A673 (cell line): ENCODE measurements at regions not wholly inside any gene's neighbourhood (a gene's known extent, or its start where the extent isn't known, plus 50 kb on each side); places are given as distances from the start of the nearest gene placed in this dataset.

Source experiments
- BruUV-seq: library from RNA; stranded (reverse); fragments of 400-500 nt; replicated peaks from 2 replicates; lab custom pipeline; 2021; lab: Mats Ljungman, UMichigan
- CTCF ChIA-PET: fragments of 300-600 bp; sonication (Branson Sonifier 250); formaldehyde crosslinking; loops from one replicate; lab custom pipeline; 2022; ENCODE audit warnings: antibody characterized with exemption; lab: Charles Lee
- POLR2A ChIA-PET: fragments of 300-600 bp; sonication (Branson Sonifier 250); formaldehyde crosslinking; loops from one replicate; lab custom pipeline; 2022; ENCODE audit warnings: antibody characterized with exemption; ENCODE audit not compliant: low non-redundant PET; lab: Charles Lee
- DNase-seq: peaks from one replicate; pipeline ENCODE4 v3.0.0-alpha.2; 2015; ENCODE audit warnings: low spot score
- H3K27ac ChIP-seq: fragments of 200-600 bp; sonication (generic); 2 replicates; pipeline ENCODE4 v1.5.1; 2016; ENCODE audit warnings: mixed run types, low read depth, mild to moderate bottlenecking, mixed read lengths, antibody characterized with exemption, low read length; ENCODE audit not compliant: poor library complexity, severe bottlenecking
- H3K27me3 ChIP-seq: fragments of 200-600 bp; sonication (generic); replicated peaks from 2 replicates; pipeline ENCODE4 v1.6.1; 2017; ENCODE audit warnings: mixed run types, low read depth, mild to moderate bottlenecking, mixed read lengths, antibody characterized with exemption, low read length; ENCODE audit not compliant: insufficient read depth, poor library complexity
- H3K36me3 ChIP-seq: fragments of 200-600 bp; sonication (generic); 2 replicates; pipeline ENCODE4 v1.6.1; 2016; ENCODE audit warnings: mixed run types, mild to moderate bottlenecking, mixed read lengths, antibody characterized with exemption, low read length; ENCODE audit not compliant: insufficient read depth, poor library complexity, severe bottlenecking
- H3K4me1 ChIP-seq: fragments of 200-600 bp; sonication (generic); 2 replicates; pipeline ENCODE4 v1.6.1; 2017; ENCODE audit warnings: mixed run types, mild to moderate bottlenecking, mixed read lengths, antibody characterized with exemption, low read length; ENCODE audit not compliant: insufficient read depth, poor library complexity, severe bottlenecking
- H3K4me3 ChIP-seq: fragments of 200-600 bp; sonication (generic); 2 replicates; pipeline ENCODE4 v1.5.1; 2016; ENCODE audit warnings: low read depth, mixed run types, mild to moderate bottlenecking, mixed read lengths, low read length; ENCODE audit not compliant: poor library complexity, severe bottlenecking
- H3K9me3 ChIP-seq: fragments of 200-600 bp; sonication (generic); 2 replicates; pipeline ENCODE4 v1.6.1; 2016; ENCODE audit warnings: mixed run types, low read depth, mild to moderate bottlenecking, mixed read lengths, antibody characterized with exemption, low read length; ENCODE audit not compliant: poor library complexity, severe bottlenecking
- EZH2 ChIP-seq: fragments of 200-600 bp; sonication (generic); IDR thresholded peaks from 2 replicates; pipeline ENCODE4 v1.6.1; 2017; ENCODE audit warnings: borderline replicate concordance, low read depth, mild to moderate bottlenecking, mixed read lengths, antibody characterized with exemption, low read length; ENCODE audit not compliant: poor library complexity, severe bottlenecking
- intact Hi-C: fragments of 100-400 bp; cut with micrococcal nuclease; formaldehyde crosslinking; loops from one replicate; pipeline ENCODE4 v1.10.0; 2022; ENCODE audit not compliant: unreplicated experiment
- TF ChIP-seq, protein P1 (sequence below): fragments of 300-800, 200-600 bp; sonication (generic); conservative IDR thresholded peaks from 2 replicates; pipeline ENCODE4 v1.5.1; 2017; ENCODE audit warnings: low read depth, mild to moderate bottlenecking, antibody characterized with exemption, low read length, moderate library complexity, mixed read lengths

DNA sequence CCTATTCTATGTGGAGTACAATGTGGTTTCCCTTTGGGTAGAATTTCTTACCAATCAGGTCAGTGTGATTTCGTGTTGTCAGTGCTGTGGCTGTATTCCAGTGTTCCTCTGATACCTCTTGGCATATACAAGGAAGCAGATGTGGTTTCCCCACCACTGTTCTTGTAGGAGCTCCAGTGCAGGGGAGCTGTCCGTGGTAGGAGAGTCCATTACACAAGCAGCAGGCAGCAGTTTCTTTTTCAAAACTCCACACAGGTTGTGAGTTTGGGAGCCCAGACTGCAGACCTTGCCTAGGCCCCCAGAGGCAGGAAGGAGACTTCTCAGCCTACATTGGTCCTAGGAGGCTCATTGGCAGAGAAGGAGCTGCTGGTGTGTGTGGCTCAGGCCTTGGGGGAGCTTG lies 452.8 kb downstream of the AACS start:
- no peaks in the 10 kb centered on the region for H3K27me3 ChIP-seq

DNA sequence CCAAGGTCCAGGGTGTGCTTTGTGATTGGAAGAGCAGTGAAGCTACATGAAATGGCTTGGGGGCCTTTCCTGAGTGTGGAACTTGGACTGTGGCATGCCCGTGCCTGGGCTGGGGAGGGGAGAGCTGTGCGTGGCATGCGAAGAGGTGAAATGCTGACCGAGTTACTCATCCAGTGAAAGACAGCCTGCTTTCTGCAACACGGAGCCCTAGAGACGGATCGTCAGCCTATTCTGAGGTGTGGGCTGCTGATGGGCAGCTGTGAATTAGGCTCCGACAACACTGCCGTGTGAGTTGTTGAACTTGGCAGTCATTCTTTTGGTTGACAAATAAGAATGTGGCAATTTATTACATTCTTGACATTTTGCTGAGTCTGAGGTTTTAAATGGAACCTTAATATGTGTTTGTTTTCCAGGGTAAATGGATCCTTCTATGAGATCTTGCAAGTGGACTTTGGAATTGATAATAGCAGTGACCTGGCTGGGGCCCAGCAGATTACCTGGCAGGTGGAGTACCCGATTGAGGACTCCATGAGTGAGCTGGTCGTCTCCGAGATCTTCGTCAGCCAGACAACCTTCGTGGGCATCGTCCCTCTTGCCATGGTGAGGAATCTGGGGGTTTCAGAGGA lies 453.9 kb downstream of the AACS start:
- Histone ChIP-seq H3K4me1 (no peaks in the 10 kb centered on the region), H3K9me3 (no peaks in the 10 kb centered on the region), H3K36me3 (no peaks in the 10 kb centered on the region), H3K27ac (no peak overlapping the region), H3K27me3 (no peaks in the 10 kb centered on the region), H3K4me3 (no peak overlapping the region)
- intact Hi-C loops: no loop called here
- BruUV-seq: no TSS peak
- POLR2A ChIA-PET: no interaction called here
- TF ChIP-seq EZH2: no peak
- TF ChIP-seq, protein P1, sequence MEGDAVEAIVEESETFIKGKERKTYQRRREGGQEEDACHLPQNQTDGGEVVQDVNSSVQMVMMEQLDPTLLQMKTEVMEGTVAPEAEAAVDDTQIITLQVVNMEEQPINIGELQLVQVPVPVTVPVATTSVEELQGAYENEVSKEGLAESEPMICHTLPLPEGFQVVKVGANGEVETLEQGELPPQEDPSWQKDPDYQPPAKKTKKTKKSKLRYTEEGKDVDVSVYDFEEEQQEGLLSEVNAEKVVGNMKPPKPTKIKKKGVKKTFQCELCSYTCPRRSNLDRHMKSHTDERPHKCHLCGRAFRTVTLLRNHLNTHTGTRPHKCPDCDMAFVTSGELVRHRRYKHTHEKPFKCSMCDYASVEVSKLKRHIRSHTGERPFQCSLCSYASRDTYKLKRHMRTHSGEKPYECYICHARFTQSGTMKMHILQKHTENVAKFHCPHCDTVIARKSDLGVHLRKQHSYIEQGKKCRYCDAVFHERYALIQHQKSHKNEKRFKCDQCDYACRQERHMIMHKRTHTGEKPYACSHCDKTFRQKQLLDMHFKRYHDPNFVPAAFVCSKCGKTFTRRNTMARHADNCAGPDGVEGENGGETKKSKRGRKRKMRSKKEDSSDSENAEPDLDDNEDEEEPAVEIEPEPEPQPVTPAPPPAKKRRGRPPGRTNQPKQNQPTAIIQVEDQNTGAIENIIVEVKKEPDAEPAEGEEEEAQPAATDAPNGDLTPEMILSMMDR: no peak
- CTCF ChIA-PET: no interaction called here
- no peak for DNase-seq

More for the DNA sequence above, 452.8 kb downstream of the AACS start:
- DNase-seq: peak; percentile 39
- BruUV-seq: no TSS peak
- Histone ChIP-seq H3K4me3 (no peak overlapping the region), H3K27ac (no peak overlapping the region), H3K9me3 (no peaks in the 10 kb centered on the region), H3K36me3 (no peaks in the 10 kb centered on the region), H3K4me1 (no peaks in the 10 kb centered on the region)
- intact Hi-C loops: no loop called here
- ChIA-PET CTCF (no interaction called here), POLR2A (interaction anchor here (0.6 kb wide), 1 partner anchor 74 kb away, joined by 4 read pairs; no protein-coding TSS in a partner anchor)
- TF ChIP-seq EZH2: no peak
- TF ChIP-seq, protein P1: no peak

DNA sequence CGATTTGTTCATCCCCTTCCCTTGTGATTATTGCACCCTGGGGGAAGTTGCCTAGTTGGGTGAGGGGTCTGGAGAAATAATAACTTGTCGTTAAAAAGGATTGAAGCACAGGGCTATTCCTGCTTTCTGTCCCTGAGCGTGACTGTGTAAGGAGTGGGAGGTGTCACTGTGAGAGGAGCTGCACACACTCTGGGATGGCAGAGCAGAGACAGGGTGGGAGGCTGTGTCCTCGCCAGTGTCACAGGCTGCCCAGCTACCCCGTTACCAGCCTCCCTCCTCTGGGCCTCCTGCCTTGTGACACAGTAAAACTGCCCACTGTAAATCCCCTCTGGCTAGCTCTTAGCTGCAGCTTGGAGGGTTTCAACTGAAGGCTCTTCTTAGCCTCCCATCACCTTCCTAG lies 460.6 kb downstream of the AACS start:
- H3K4me3 ChIP-seq: no peak overlapping the region
- H3K36me3 ChIP-seq: no peaks in the 10 kb centered on the region
- ChIA-PET CTCF (no interaction called here), POLR2A (no interaction called here)
- H3K4me1 ChIP-seq: no peaks in the 10 kb centered on the region
- no peaks in the 10 kb centered on the region for H3K9me3 ChIP-seq
- no peak for TF ChIP-seq EZH2
- no peak for DNase-seq
- H3K27ac ChIP-seq: no peak overlapping the region
- BruUV-seq: no TSS peak
- no peaks in the 10 kb centered on the region for H3K27me3 ChIP-seq
- intact Hi-C loops: no loop called here

DNA sequence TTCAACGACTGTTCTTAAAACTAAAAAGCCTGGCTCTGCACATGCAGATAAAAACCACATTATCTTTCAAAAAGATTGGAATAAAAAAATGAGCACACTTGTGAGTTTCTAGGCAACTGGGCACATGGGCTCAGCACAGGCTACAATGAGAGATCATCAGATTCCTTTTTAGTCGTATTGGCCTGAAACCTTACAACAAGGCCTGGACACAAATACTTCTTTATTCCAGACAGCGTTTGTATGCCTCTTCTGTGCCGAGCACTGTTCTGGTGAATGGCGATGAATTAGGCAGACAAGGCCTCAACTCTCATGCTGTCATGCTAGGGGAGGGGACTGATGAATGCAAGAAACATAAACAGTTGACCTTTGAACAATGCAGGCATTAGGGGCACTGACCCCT lies 463.0 kb downstream of the AACS start:
- ChIA-PET CTCF (interaction anchor here (0.6 kb wide), 1 partner anchor 170 kb away, joined by 3 read pairs; no protein-coding TSS in a partner anchor), POLR2A (no interaction called here)
- H3K9me3 ChIP-seq: no peaks in the 10 kb centered on the region
- intact Hi-C loops: no loop called here
- DNase-seq: no peak
- no peaks in the 10 kb centered on the region for H3K27me3 ChIP-seq
- H3K4me1 ChIP-seq: no peaks in the 10 kb centered on the region
- H3K36me3 ChIP-seq: no peaks in the 10 kb centered on the region
- H3K27ac ChIP-seq: no peak overlapping the region
- no TSS peak for BruUV-seq
- TF ChIP-seq, protein P1: no peak
- no peak for TF ChIP-seq EZH2
- no peak overlapping the region for H3K4me3 ChIP-seq
